ENCODE measurements at regions not wholly inside any gene's neighbourhood (a gene's known extent, or its start where the extent isn't known, plus 50 kb on each side); places are given as distances from the start of the nearest gene placed in this dataset.

DNA sequence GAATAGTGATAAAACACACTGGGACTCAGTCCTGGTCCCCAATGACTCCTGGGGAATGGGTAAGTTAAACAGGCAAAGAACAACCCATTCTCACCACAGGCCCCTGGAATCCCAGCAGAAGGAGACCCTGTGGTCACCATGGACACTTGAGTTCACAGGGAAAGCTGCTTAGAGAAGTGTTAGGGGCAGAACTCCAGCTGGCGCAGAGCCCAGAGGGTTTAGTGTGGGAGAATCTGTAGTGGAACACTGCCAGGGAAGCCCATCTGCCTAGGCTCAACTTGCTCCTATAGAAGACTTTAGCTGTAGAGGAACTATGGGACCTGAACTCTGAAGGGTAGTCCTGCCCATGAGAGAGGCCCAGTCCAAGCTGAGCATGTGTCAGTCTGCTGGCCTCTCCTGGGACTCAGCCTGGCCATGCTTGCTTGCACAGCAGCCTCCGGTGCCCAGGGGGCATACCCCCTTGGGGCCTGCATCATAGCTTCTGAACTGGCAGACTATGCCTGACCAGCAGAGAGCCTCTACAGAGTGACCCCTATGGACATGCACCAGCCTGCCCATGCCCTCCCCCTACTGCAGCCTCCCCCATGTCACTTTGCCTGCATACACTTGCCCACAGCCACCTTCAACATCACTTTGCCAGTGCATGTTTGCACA is 343.5 kb downstream of the IDS start:
- H2AFZ ChIP-seq (ENCODE audit: low read depth) = no peak overlapping the region
- H4K20me1 ChIP-seq (ENCODE audit: insufficient read depth) = no peaks in the 10 kb centered on the region
- no peak overlapping the region for H3K4me3 ChIP-seq (IDR thresholded peaks at IDR 0.05; ENCODE audit: insufficient read depth, low read depth, low read length)
- H3K4me1 ChIP-seq (ENCODE audit: low read depth, poor library complexity, severe bottlenecking) = no peaks in the 10 kb centered on the region
- H3K9ac ChIP-seq = no peak overlapping the region
- no peaks in the 10 kb centered on the region for H3K36me3 ChIP-seq (ENCODE audit: insufficient read depth)
- no peak overlapping the region for H3K27ac ChIP-seq
- H3K4me2 ChIP-seq = no peak overlapping the region
- no peak for TF ChIP-seq CTCF (conservative IDR thresholded peaks at IDR 0.05; ENCODE audit: low read depth, low read length)
- H3K27me3 ChIP-seq (ENCODE audit: insufficient read depth, low read depth) = no peaks in the 10 kb centered on the region
- H3K79me2 ChIP-seq (ENCODE audit: insufficient read depth, low read depth) = no peaks in the 10 kb centered on the region

DNA sequence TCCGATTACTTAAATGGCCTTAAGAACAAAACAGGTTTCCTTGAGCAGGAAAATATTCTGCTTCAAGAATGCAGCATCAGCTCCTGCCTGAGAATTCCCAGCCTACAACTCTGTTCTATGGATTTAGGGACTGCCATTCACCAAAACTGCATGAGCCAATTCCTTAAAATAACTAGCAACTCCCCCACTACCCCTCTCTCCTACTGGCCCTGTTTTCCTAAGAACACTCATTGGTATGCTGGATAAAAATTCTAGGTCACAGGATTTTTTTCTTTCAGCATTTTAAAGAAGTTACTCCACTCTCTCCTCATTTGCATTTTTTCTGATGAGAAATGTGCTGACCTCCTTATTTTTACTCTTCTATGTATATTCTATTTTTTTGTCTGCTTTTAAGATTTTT is 347.1 kb downstream of the IDS start:
- H3K4me3 ChIP-seq (IDR thresholded peaks at IDR 0.05; ENCODE audit: insufficient read depth, low read depth, low read length) = no peak overlapping the region
- no peak overlapping the region for H3K27ac ChIP-seq
- H4K20me1 ChIP-seq (ENCODE audit: insufficient read depth) = no peaks in the 10 kb centered on the region
- H3K79me2 ChIP-seq (ENCODE audit: insufficient read depth, low read depth) = no peaks in the 10 kb centered on the region
- H3K4me1 ChIP-seq (ENCODE audit: low read depth, poor library complexity, severe bottlenecking) = no peaks in the 10 kb centered on the region
- TF ChIP-seq CTCF (conservative IDR thresholded peaks at IDR 0.05; ENCODE audit: low read depth, low read length) = no peak
- H3K9ac ChIP-seq = no peak overlapping the region
- H3K36me3 ChIP-seq (ENCODE audit: insufficient read depth) = no peaks in the 10 kb centered on the region
- no peak overlapping the region for H2AFZ ChIP-seq (ENCODE audit: low read depth)
- no peak overlapping the region for H3K4me2 ChIP-seq
- H3K27me3 ChIP-seq (ENCODE audit: insufficient read depth, low read depth) = no peaks in the 10 kb centered on the region

DNA sequence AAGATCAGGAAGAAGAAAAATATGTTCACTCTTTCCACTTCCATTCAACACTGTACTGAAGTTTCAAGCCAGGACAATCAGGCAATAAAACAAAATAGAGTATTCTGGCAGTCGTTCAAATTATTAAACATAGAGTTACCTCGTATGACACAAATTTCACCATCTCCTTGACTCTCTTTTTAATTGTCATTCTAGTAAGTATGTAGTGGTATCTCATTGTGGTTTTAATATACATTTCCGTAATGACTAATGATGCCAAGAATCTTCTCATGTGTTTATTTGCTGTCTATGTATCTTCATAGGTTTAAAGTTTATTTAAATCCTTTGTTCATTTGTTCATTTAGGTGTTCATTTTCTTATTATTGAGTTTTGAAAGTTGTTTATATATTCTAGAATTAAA is 352.2 kb downstream of the IDS start:
- H2AFZ ChIP-seq (ENCODE audit: low read depth) = no peak overlapping the region
- no peak overlapping the region for H3K9ac ChIP-seq
- no peak overlapping the region for H3K4me2 ChIP-seq
- no peak overlapping the region for H3K4me3 ChIP-seq (IDR thresholded peaks at IDR 0.05; ENCODE audit: insufficient read depth, low read depth, low read length)
- TF ChIP-seq CTCF (conservative IDR thresholded peaks at IDR 0.05; ENCODE audit: low read depth, low read length) = no peak
- no peak overlapping the region for H3K27ac ChIP-seq
- no peaks in the 10 kb centered on the region for H3K79me2 ChIP-seq (ENCODE audit: insufficient read depth, low read depth)
- no peaks in the 10 kb centered on the region for H4K20me1 ChIP-seq (ENCODE audit: insufficient read depth)
- no peaks in the 10 kb centered on the region for H3K4me1 ChIP-seq (ENCODE audit: low read depth, poor library complexity, severe bottlenecking)
- no peaks in the 10 kb centered on the region for H3K36me3 ChIP-seq (ENCODE audit: insufficient read depth)
- no peaks in the 10 kb centered on the region for H3K27me3 ChIP-seq (ENCODE audit: insufficient read depth, low read depth)

DNA sequence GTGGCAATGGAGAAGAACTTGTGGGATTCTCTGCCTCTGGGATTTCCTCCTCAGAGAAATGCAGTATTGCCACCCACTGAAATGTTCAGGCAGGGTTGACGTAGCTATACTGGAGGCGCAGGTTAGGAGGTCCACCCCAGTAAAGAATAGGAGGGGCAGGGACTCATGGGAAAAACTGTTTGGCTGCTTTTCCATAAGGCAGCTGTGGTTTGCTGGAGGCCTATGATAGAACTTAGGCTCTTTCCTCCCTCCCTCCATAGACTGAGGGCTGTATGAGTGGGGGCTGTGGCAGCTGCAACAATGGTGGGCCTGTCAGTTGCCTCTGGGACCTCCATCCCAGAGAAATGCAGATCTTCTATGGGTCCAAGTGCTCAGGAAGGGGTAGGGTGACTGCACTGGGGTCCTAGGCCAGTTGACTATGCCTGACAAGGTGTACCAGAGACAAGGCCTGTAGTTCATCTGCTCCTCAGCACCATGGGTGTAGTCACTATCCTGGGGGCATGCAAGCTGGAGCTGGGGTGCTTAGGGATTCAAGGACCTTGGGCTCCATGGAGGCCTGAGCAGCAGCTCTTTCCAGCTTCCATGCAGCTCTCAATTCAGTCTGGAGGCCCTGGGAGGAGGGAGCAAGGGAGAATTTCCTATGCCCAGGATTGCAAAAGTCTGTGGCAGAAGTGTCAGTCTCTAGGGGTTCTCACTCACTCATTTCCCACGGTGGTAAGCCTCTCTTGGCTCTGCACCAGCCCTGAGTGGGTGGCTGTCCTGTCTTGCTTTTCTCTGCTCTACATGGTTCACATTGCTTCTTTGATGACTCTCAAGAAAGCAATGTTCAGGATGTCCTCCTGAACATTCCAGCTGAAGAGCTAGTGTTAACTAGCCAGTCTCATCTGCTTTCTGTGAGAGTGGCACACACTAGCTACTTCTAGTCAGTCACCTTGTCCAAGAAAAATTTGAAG is 353.0 kb downstream of the IDS start:
- H3K9ac ChIP-seq = no peak overlapping the region
- H3K36me3 ChIP-seq (ENCODE audit: insufficient read depth) = no peaks in the 10 kb centered on the region
- no peak overlapping the region for H3K4me2 ChIP-seq
- no peaks in the 10 kb centered on the region for H3K27me3 ChIP-seq (ENCODE audit: insufficient read depth, low read depth)
- H3K27ac ChIP-seq = no peak overlapping the region
- no peak for TF ChIP-seq CTCF (conservative IDR thresholded peaks at IDR 0.05; ENCODE audit: low read depth, low read length)
- no peaks in the 10 kb centered on the region for H3K79me2 ChIP-seq (ENCODE audit: insufficient read depth, low read depth)
- H4K20me1 ChIP-seq (ENCODE audit: insufficient read depth) = no peaks in the 10 kb centered on the region
- H3K4me3 ChIP-seq (IDR thresholded peaks at IDR 0.05; ENCODE audit: insufficient read depth, low read depth, low read length) = no peak overlapping the region
- no peaks in the 10 kb centered on the region for H3K4me1 ChIP-seq (ENCODE audit: low read depth, poor library complexity, severe bottlenecking)
- H2AFZ ChIP-seq (ENCODE audit: low read depth) = no peak overlapping the region

Data from KMS-11 (cell line).